Transverse colon (tissue), 4 donors: ENCODE measurements at regions not wholly inside any gene's neighbourhood (a gene's known extent, or its start where the extent isn't known, plus 50 kb on each side); places are given as distances from the start of the nearest gene placed in this dataset.

Experiments
- DNase-seq: peaks from one replicate; pipeline ENCODE4 v3.0.0-alpha.2; 2019
- H3K27ac ChIP-seq, 4 donors: fragments of 200-600 bp; sonication (generic); 2 replicates each; pipeline ENCODE4 v1.5.1; 2016 to 2018; ENCODE audit warnings: inconsistent platforms in 4 of 4
- H3K27me3 ChIP-seq: fragments of 200-600 bp; sonication (generic); 2 replicates; pipeline ENCODE4 v1.5.1; 2017; ENCODE audit warnings: inconsistent platforms
- H3K36me3 ChIP-seq, 4 donors: fragments of 200-600 bp; sonication (generic); 2 replicates each; pipeline ENCODE4 v1.5.1; 2017 to 2019; ENCODE audit warnings: inconsistent platforms in 4 of 4
- H3K4me1 ChIP-seq, 4 donors: fragments of 200-600 bp; sonication (generic); 2 replicates each; pipeline ENCODE4 v1.5.1; 2017 to 2020; ENCODE audit warnings: inconsistent platforms in 4 of 4
- H3K4me3 ChIP-seq, 4 donors: fragments of 200-600 bp; sonication (generic); 1 replicate in 1 of 4; 2 replicates in 3 of 4; pipeline versions ENCODE4 v1.5.1 to v1.6.1; 2017 to 2019; ENCODE audit warnings: inconsistent platforms in 4 of 4
- H3K9me3 ChIP-seq, 2 donors: fragments of 200-600 bp; sonication (generic); 2 replicates each; pipeline ENCODE4 v1.5.1; 2017 to 2019; ENCODE audit warnings: inconsistent platforms in 2 of 2
- CTCF ChIP-seq, 5 experiments: fragments of 200-600 bp in 3 of 5; fragments of 450-650 bp in 2 of 5; sonication (generic) in 3 of 5; IDR thresholded peaks; 1 replicate in 2 of 5; 2 replicates in 3 of 5; pipeline ENCODE4 v1.5.1; 2016 to 2017; ENCODE audit warnings: antibody characterized with exemption in 5 of 5, inconsistent platforms in 3 of 5, mild to moderate bottlenecking in 2 of 5, moderate library complexity in 1 of 5
- EP300 ChIP-seq: sonication (generic); formaldehyde crosslinking; IDR thresholded peaks from one replicate; pipeline ENCODE4 v1.6.1; 2017; ENCODE audit warnings: antibody characterized with exemption, low read depth
- POLR2A ChIP-seq: fragments of 450-650 bp; IDR thresholded peaks from one replicate; pipeline ENCODE4 v1.6.1; 2016; ENCODE audit warnings: antibody characterized with exemption, mild to moderate bottlenecking, moderate library complexity
- POLR2AphosphoS5 ChIP-seq, 3 donors: sonication (generic); formaldehyde crosslinking; IDR thresholded peaks; one replicate each; pipeline ENCODE4 v1.6.1; 2016; ENCODE audit warnings: antibody characterized with exemption in 3 of 3
- WGBS, 2 donors: methylation state at CpG; one replicate each; pipeline ENCODE4 v1.1.5; 2018; ENCODE audit warnings: low coverage in 1 of 2; 5-methylcytosine and 5-hydroxymethylcytosine counted together
- in situ Hi-C, 4 donors: fragments of 200-750 bp; cut with MboI; loops; one replicate each; pipeline versions ENCODE4 v1.15.0 to v1.15.1; 2017; ENCODE audit warnings: low sequenced_read_pairs in 3 of 4, low pct_ligation_motif_present in 1 of 4, low pct_unique_long_range_greater_than_20kb in 1 of 4
- intact Hi-C: fragments of 100-400 bp; cut with DNase I; formaldehyde crosslinking; loops from one replicate; pipeline ENCODE4 v1.15.1; 2023; ENCODE audit warnings: low total_unique reads

- intact Hi-C loops: no loop called here
- no peak overlapping the region for H3K4me3 ChIP-seq
- peaks cover 10% of the 10 kb centered on the region for H3K27me3 ChIP-seq
- H3K4me1 ChIP-seq: no peaks in the 10 kb centered on the region
- in situ Hi-C loops: no loop called here
- DNase-seq: no peak
- TF ChIP-seq CTCF (IDR thresholded peaks at IDR 0.05) (no peak), POLR2AphosphoS5 (IDR thresholded peaks at IDR 0.05) (no peak), EP300 (no peak), POLR2A (no peak)
- H3K9me3 ChIP-seq: no peaks in the 10 kb centered on the region
- no peaks in the 10 kb centered on the region for H3K36me3 ChIP-seq
- H3K27ac ChIP-seq: no peak overlapping the region
- WGBS, 2 donors: 59 to 67% methylated on average over 3 to 7 of the region's 7 CpGs
These were observed 574.9 kb downstream of the PTPRU start for GRCh38 chr1:29811247-29811646.

GRCh38 chr1:29810121-29811120 is 574.1 kb downstream of the PTPRU start:
- in situ Hi-C loops: no loop called here
- intact Hi-C loops: no loop called here
- WGBS, 2 donors: 87% methylated on average over 19 of the region's 22 CpGs; no CpG with 5 or more reads in 1 of the 2 donors
- no peaks in the 10 kb centered on the region for H3K36me3 ChIP-seq
- H3K27me3 ChIP-seq: peaks cover 6% of the 10 kb centered on the region
- no peak overlapping the region for H3K27ac ChIP-seq
- H3K9me3 ChIP-seq: no peaks in the 10 kb centered on the region
- H3K4me1 ChIP-seq: no peaks in the 10 kb centered on the region
- H3K4me3 ChIP-seq: no peak overlapping the region
- no peak for DNase-seq
- TF ChIP-seq POLR2AphosphoS5 (IDR thresholded peaks at IDR 0.05) (no peak), EP300 (no peak), CTCF (IDR thresholded peaks at IDR 0.05) (no peak), POLR2A (no peak)

- TF ChIP-seq CTCF (IDR thresholded peaks at IDR 0.05) (no peak), POLR2A (no peak), EP300 (no peak), POLR2AphosphoS5 (IDR thresholded peaks at IDR 0.05) (no peak)
- 71 to 100% methylated on average over 1 to 16 of the region's 16 CpGs for WGBS, 2 donors
- Histone ChIP-seq H3K27ac (no peak overlapping the region), H3K27me3 (no peaks in the 10 kb centered on the region), H3K36me3 (no peaks in the 10 kb centered on the region), H3K9me3 (no peaks in the 10 kb centered on the region), H3K4me3 (no peak overlapping the region), H3K4me1 (no peaks in the 10 kb centered on the region)
- in situ Hi-C loops (no loop called here), intact Hi-C loops (no loop called here)
- no peak for DNase-seq
These were observed 573.3 kb downstream of the PTPRU start for GRCh38 chr1:29809446-29810120.
